ENCODE measurements at regions not wholly inside any gene's neighbourhood (a gene's known extent, or its start where the extent isn't known, plus 50 kb on each side); places are given as distances from the start of the nearest gene placed in this dataset.

DNA sequence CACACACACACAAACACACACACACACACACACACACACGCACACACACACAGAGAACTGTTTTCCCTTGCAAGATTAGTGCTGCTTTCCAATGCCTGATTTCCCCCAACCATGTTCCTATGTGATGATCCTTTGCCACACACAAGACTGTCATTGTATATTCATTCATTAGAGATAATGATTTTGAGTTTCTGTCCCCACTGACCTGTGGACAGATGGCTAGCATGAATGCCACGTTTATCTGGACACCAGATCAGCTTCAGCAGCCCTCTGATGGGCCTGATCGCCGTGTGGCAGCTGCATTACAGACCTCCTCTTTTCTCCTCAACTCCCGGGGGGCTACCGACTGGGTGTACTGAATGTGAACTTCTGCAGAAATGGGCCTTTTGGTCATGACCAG, 353.0 kb downstream of the MYCN start:
- H3K4me1 ChIP-seq (ENCODE audit: insufficient read depth, low read length) = no peaks in the 10 kb centered on the region
- H3K27me3 ChIP-seq (ENCODE audit: control insufficient read depth in 1 of 2, insufficient read depth in 2 of 2, low read length in 2 of 2) = no peaks in the 10 kb centered on the region
- no peaks in the 10 kb centered on the region for H3K9me3 ChIP-seq (ENCODE audit: low read length)
- H3K9ac ChIP-seq (ENCODE audit: low read length) = no peak overlapping the region
- H3K27ac ChIP-seq (ENCODE audit: low read depth, low read length) = no peak overlapping the region
- no peaks in the 10 kb centered on the region for H3K36me3 ChIP-seq (ENCODE audit: insufficient read depth, low read length)
- no peak overlapping the region for H3K4me3 ChIP-seq (ENCODE audit: low read depth in 1 of 2, low read length in 2 of 2)

- H3K9ac ChIP-seq (ENCODE audit: low read length) = no peak overlapping the region
- no peak overlapping the region for H3K27ac ChIP-seq (ENCODE audit: low read depth, low read length)
- no peaks in the 10 kb centered on the region for H3K27me3 ChIP-seq (ENCODE audit: control insufficient read depth in 1 of 2, insufficient read depth in 2 of 2, low read length in 2 of 2)
- no peaks in the 10 kb centered on the region for H3K4me1 ChIP-seq (ENCODE audit: insufficient read depth, low read length)
- no peaks in the 10 kb centered on the region for H3K9me3 ChIP-seq (ENCODE audit: low read length)
- H3K4me3 ChIP-seq (ENCODE audit: low read depth in 1 of 2, low read length in 2 of 2) = no peak overlapping the region
- H3K36me3 ChIP-seq (ENCODE audit: insufficient read depth, low read length) = no peaks in the 10 kb centered on the region
Observed at GRCh38 chr2:16291731-16292550, 351.6 kb downstream of the MYCN start.

DNA sequence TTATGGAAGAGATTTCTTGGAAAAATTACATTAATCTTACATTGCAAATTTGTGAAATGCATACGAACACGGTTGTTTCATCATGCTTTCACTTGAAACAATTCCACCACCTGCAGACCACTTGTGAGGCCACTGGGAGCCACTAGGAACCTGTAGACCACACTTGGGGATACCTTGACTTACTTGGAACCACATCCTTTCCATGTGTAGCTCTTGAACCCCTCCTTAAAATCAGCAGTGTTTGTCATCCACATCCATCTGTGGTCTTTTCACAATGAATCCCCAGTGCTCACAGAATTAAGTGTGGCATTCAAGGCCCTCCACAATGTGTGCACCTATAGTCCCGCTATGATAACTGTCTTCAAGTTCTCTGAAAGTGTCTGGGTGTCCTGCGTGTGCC, 350.9 kb downstream of the MYCN start:
- Histone ChIP-seq H3K27me3 (ENCODE audit: control insufficient read depth in 1 of 2, insufficient read depth in 2 of 2, low read length in 2 of 2) (no peaks in the 10 kb centered on the region), H3K9me3 (ENCODE audit: low read length) (no peaks in the 10 kb centered on the region), H3K9ac (ENCODE audit: low read length) (no peak overlapping the region), H3K4me1 (ENCODE audit: insufficient read depth, low read length) (no peaks in the 10 kb centered on the region), H3K27ac (ENCODE audit: low read depth, low read length) (no peak overlapping the region), H3K4me3 (ENCODE audit: low read depth in 1 of 2, low read length in 2 of 2) (no peak overlapping the region), H3K36me3 (ENCODE audit: insufficient read depth, low read length) (no peaks in the 10 kb centered on the region)

DNA sequence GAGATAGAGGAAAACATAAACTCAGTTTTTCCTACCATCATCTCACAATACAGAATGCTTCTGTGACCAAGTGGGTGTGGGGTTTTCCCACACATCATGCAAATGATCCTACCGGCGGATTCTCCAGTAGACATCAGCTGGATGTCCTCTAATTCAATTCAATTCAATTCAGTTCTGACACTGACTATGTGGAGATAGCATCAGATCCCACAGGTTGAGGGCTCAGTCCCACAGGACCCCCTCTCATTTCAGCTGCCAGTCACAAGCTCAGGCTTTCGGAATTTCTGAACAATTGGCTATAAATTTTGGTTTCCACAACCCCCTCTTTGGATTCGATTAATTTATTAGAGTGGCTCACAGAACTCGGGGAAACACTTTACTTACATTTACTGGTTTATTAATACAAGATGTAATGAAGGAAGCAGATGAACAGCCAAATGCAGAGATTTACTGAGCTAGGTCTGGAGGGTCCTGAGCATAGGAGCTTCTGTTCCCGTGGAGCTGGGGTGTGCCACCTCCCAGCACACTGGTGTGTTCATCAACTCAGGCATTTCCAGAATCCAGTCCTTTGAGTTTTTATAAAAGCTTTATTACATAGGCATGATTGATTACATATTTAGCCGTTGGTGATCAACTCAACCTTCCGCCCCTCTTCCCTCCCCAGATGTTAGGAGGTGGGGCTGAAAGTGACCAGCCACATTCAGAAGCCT, 350.1 kb downstream of the MYCN start:
- no peaks in the 10 kb centered on the region for H3K4me1 ChIP-seq (ENCODE audit: insufficient read depth, low read length)
- H3K27me3 ChIP-seq (ENCODE audit: control insufficient read depth in 1 of 2, insufficient read depth in 2 of 2, low read length in 2 of 2) = no peaks in the 10 kb centered on the region
- no peak overlapping the region for H3K4me3 ChIP-seq (ENCODE audit: low read depth in 1 of 2, low read length in 2 of 2)
- no peaks in the 10 kb centered on the region for H3K9me3 ChIP-seq (ENCODE audit: low read length)
- H3K9ac ChIP-seq (ENCODE audit: low read length) = no peak overlapping the region
- H3K27ac ChIP-seq (ENCODE audit: low read depth, low read length) = no peak overlapping the region
- H3K36me3 ChIP-seq (ENCODE audit: insufficient read depth, low read length) = no peaks in the 10 kb centered on the region

DNA sequence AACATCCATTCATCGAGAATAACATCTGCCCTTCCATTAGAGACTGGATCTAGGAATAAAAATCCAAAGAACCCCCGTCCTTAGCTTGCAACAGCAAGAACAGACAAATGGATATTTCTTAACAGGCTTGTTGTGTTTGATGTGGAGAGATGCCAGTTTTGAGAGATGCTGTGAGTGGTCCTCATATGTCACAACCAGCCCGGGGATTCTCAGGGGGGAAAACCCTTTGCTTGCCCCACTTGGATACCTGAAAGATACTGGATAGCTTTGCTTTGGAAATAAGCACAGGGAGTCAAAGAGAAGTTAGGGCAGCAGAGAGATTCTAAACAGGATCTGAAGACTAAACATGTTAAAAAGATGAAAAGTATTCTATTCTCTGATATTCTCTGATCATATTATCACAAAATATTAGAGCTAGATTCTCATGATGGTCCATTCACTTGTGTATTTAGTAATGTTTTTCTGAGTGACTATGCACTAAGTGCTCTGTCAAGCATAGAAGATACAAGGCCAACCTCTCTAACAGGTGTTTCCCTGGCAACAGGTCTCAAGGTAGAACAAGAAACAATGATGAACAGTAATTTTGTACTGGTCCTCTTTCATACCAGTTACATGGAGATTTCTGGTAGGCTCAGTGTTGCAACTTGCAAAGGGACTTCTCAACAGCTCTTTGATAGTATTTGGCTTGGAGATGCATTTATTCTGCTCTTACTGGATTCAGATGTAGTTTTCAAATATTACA, 348.2 kb downstream of the MYCN start:
- Histone ChIP-seq H3K27me3 (ENCODE audit: control insufficient read depth in 1 of 2, insufficient read depth in 2 of 2, low read length in 2 of 2) (no peaks in the 10 kb centered on the region), H3K36me3 (ENCODE audit: insufficient read depth, low read length) (no peaks in the 10 kb centered on the region), H3K27ac (ENCODE audit: low read depth, low read length) (no peak overlapping the region), H3K4me1 (ENCODE audit: insufficient read depth, low read length) (no peaks in the 10 kb centered on the region), H3K9me3 (ENCODE audit: low read length) (no peaks in the 10 kb centered on the region), H3K4me3 (ENCODE audit: low read depth in 1 of 2, low read length in 2 of 2) (no peak overlapping the region), H3K9ac (ENCODE audit: low read length) (no peak overlapping the region)

GRCh38 chr2:16287831-16288230, 347.5 kb downstream of the MYCN start:
- Histone ChIP-seq H3K9me3 (ENCODE audit: low read length) (no peaks in the 10 kb centered on the region), H3K4me1 (ENCODE audit: insufficient read depth, low read length) (no peaks in the 10 kb centered on the region), H3K27me3 (ENCODE audit: control insufficient read depth in 1 of 2, insufficient read depth in 2 of 2, low read length in 2 of 2) (no peaks in the 10 kb centered on the region), H3K9ac (ENCODE audit: low read length) (no peak overlapping the region), H3K27ac (ENCODE audit: low read depth, low read length) (no peak overlapping the region), H3K4me3 (ENCODE audit: low read depth in 1 of 2, low read length in 2 of 2) (no peak overlapping the region), H3K36me3 (ENCODE audit: insufficient read depth, low read length) (no peaks in the 10 kb centered on the region)

GRCh38 chr2:16287281-16287680, 346.9 kb downstream of the MYCN start:
- Histone ChIP-seq H3K27me3 (ENCODE audit: control insufficient read depth in 1 of 2, insufficient read depth in 2 of 2, low read length in 2 of 2) (no peaks in the 10 kb centered on the region), H3K36me3 (ENCODE audit: insufficient read depth, low read length) (no peaks in the 10 kb centered on the region), H3K9ac (ENCODE audit: low read length) (no peak overlapping the region), H3K27ac (ENCODE audit: low read depth, low read length) (no peak overlapping the region), H3K4me3 (ENCODE audit: low read depth in 1 of 2, low read length in 2 of 2) (no peak overlapping the region), H3K4me1 (ENCODE audit: insufficient read depth, low read length) (no peaks in the 10 kb centered on the region), H3K9me3 (ENCODE audit: low read length) (no peaks in the 10 kb centered on the region)

GRCh38 chr2:16285813-16286510, 345.6 kb downstream of the MYCN start:
- H3K9ac ChIP-seq (ENCODE audit: low read length) = no peak overlapping the region
- H3K27ac ChIP-seq (ENCODE audit: low read depth, low read length) = no peak overlapping the region
- no peak overlapping the region for H3K4me3 ChIP-seq (ENCODE audit: low read depth in 1 of 2, low read length in 2 of 2)
- no peaks in the 10 kb centered on the region for H3K4me1 ChIP-seq (ENCODE audit: insufficient read depth, low read length)
- no peaks in the 10 kb centered on the region for H3K9me3 ChIP-seq (ENCODE audit: low read length)
- no peaks in the 10 kb centered on the region for H3K36me3 ChIP-seq (ENCODE audit: insufficient read depth, low read length)
- H3K27me3 ChIP-seq (ENCODE audit: control insufficient read depth in 1 of 2, insufficient read depth in 2 of 2, low read length in 2 of 2) = no peaks in the 10 kb centered on the region

DNA sequence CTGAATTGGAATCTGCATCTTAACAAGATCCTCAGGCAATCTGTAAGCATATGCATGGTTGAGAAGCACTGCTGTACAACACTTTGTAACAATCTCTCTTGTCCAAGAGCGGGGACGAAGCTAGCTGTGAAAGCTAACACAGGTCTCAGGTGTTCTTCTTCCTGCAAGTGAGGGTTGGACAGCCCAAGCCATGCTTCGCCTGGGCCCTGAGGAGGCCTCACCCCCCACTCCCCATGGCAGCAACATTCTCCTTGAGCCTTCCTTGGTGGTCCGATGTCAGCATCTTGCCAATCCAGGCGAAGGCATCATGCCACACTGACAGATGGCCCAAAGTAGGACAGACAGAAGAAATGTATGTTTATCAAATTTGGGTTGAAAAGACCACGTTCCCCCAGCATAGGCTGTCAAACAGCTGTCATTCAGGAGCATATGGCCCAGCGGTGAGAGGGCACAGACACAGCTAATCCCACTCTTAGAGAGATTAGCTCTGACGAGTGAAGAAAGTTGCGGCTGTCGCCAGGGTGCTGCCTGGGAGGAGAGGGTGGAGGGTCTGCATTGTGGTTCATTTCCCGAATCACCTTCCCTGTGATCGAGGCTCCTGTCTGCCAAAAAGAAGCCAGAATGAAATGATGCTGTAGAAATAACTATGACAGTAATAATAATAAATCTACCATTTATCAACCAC, 344.7 kb downstream of the MYCN start:
- Histone ChIP-seq H3K4me1 (ENCODE audit: insufficient read depth, low read length) (no peaks in the 10 kb centered on the region), H3K27ac (ENCODE audit: low read depth, low read length) (no peak overlapping the region), H3K9ac (ENCODE audit: low read length) (no peak overlapping the region), H3K4me3 (ENCODE audit: low read depth in 1 of 2, low read length in 2 of 2) (no peak overlapping the region), H3K36me3 (ENCODE audit: insufficient read depth, low read length) (no peaks in the 10 kb centered on the region), H3K9me3 (ENCODE audit: low read length) (no peaks in the 10 kb centered on the region), H3K27me3 (ENCODE audit: control insufficient read depth in 1 of 2, insufficient read depth in 2 of 2, low read length in 2 of 2) (no peaks in the 10 kb centered on the region)

- no peaks in the 10 kb centered on the region for H3K36me3 ChIP-seq (ENCODE audit: insufficient read depth, low read length)
- H3K9ac ChIP-seq (ENCODE audit: low read length) = no peak overlapping the region
- H3K27ac ChIP-seq (ENCODE audit: low read depth, low read length) = no peak overlapping the region
- no peak overlapping the region for H3K4me3 ChIP-seq (ENCODE audit: low read depth in 1 of 2, low read length in 2 of 2)
- no peaks in the 10 kb centered on the region for H3K27me3 ChIP-seq (ENCODE audit: control insufficient read depth in 1 of 2, insufficient read depth in 2 of 2, low read length in 2 of 2)
- H3K9me3 ChIP-seq (ENCODE audit: low read length) = no peaks in the 10 kb centered on the region
- no peaks in the 10 kb centered on the region for H3K4me1 ChIP-seq (ENCODE audit: insufficient read depth, low read length)
Observed at GRCh38 chr2:16283071-16283850, 342.9 kb downstream of the MYCN start.
